NCI-H2196 (cell line): ENCODE measurements at regions not wholly inside any gene's neighbourhood (a gene's known extent, or its start where the extent isn't known, plus 50 kb on each side); places are given as distances from the start of the nearest gene placed in this dataset.

Source experiments
- DNase-seq: peaks from one replicate; lab custom pipeline; 2025; ENCODE audit not compliant: unreplicated experiment; lab: John Stamatoyannopoulos, UW

DNA sequence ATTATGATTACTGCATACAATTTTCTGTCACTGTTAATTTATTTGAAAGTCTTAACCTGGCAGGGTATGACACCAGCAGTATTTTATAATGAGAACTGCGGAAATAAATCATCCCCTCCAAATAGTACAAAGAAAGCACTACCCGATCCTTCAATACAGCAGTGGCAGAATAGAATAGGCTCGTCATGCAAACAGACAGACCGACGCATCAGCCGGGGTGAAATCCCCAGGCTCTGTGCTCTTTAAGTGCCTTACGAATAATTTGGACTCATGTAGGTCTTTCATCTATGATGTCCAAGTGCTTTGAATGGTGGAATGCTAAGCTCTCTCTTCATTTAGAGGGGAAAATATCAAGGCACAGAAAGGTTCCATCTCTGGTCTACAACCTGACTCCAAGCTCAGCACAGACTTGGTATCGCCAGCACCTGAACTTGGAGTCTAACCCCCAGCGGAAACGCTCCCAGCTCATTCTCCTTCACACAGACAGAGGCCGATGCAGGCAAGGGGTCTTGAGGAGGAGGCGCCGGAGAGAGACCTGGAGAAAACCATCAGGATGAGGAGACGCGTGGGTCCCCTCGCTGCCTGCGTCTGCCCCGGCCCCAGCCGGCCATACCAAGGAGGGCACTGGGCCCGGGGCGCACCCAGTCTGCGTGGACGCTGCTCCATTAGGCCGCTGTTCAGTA is 568.1 kb upstream of the MKI67 start:
- no peak for DNase-seq

DNA sequence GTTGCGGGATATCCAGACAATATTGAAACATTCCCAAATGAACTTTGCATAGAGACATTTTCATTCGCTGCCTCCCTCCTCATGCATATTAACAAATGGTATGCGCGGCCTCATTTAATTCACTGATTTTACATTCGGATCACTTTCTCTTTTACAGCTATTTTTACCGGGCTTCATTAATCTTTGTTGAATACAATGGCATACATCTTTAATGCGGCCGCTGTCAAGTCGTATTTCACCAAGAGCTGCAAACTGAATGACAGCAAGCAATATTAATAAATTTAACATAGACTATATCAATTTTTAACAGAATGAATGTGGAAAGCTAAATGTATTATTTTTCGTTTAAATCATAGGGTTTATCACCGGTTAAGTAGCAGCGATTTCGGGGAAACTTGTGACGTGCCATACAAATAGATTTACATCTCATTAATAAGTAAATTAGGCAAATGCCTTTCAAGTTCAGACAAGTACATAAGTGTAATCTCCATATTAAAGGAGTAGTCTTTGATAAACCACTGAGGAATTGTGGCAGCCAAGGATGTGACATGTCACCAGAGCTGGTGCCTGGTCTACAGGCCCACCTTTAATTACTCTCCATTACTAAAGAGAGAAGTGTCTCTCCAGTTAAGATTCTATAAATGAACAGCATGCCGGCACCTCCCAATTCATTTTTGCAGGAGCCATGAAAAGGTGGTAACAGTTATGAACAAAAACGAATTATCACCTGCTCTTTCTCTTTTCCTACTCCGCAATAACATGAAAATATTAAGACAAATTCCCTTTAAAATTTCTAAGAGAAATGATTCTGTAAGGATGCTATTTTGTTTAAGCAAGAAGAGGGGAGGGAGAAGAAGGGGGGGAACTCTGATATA is 568.9 kb upstream of the MKI67 start:
- DNase-seq = no peak

DNA sequence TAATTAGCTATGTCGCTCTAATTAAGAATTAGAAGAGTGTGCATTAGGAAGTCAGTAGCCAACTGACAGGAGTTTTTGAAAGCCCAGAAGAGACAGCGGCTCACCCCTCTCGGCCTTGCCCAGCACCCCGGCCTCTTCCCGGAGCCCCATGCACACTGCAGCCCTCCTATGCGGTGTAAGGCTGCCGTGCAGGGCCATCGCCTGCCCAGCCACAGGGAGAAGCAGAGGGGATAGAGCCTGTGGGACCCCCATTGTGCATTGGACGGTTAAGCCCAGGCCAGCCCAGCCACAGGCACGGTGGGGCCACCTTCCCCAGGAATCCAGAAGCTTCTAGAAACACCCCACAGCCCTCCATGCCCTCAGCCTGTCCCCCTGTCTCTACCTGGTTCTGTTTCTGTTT is 569.7 kb upstream of the MKI67 start:
- DNase-seq = no peak

DNA sequence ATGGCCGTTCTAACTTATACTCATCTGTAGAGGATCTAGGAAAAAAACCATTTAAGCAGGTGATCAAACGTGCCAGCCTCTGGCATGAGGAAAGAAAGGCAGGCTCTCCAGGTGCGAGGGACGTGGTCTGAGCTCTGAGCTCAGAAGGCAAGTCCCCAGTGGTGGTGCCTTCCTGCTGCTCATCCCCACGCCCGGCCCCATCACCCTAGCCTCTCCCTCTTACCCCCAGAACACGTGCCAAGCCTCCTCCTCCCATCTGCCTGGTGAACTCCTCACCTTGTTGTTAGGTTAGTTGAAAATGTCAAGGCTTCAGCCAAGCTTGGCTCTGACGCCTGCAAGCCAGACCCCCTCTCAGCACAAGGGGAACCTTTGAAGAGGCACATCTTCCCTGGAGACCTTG is 571.2 kb upstream of the MKI67 start:
- DNase-seq = no peak

- DNase-seq = no peak
These were observed 575.2 kb upstream of the MKI67 start for GRCh38 chr10:128701381-128701780.

DNA sequence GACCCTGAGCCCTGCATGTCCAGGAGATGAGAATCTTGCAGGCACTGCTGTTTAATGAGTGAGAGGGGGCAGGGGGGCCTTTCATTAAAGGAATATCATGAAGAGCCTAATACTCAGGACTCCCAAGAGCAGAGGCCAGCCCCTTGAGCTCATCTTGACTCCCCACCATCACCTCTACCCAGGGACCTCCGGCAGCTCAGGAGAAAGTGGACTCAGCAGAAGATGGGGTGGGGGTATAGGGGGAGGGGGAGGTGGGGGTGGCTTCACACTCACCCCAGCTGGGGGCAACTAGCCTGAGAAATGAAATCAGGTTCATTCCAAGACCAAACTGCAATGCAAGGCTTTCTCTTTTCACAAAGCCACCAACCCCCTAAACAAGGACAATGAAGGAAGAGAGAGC is 575.6 kb upstream of the MKI67 start:
- DNase-seq = no peak

GRCh38 chr10:128704716-128705115 is 578.5 kb upstream of the MKI67 start:
- DNase-seq = no peak

GRCh38 chr10:128708182-128708581 is 582.0 kb upstream of the MKI67 start:
- no peak for DNase-seq

- DNase-seq = no peak
These were observed 583.5 kb upstream of the MKI67 start for GRCh38 chr10:128709686-128710085.

DNA sequence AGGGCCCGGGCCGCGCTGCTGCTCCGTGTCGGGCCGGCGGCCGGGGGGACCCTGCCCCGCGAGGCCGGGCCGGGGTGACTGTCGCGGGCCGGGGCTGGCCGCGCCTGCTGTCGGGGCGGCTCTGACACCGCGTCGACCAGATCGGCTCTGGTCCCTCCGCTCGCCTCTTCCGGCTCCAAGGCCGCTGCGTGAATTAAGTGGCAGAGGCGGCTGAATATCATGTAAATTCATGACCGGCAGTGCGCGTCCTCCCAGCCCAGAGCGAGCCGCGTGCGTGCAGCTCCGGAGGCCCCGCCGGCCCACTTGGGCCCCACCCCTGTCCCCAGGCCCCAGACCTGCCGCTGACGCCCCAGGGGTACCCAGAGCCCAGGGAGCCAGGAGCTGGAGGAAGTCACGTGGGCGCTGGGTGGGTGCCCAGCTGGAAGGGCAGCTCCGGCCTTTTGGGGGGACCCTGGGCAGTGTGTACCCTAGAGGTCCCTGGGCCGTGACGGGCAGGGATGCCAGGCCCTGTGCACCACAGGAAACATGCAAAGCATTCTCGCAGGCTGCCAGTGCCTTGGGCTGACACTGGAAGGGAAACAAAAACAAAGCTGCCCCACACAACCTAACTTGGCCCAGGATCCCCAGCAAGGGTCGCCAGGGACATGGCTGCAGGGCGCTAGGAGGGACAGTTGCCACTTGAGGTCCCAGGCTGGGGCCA is 584.0 kb upstream of the MKI67 start:
- DNase-seq = no peak

- DNase-seq = no peak
These were observed 584.6 kb upstream of the MKI67 start for GRCh38 chr10:128710798-128711183.

- no peak for DNase-seq
These were observed 585.6 kb upstream of the MKI67 start for GRCh38 chr10:128711806-128712205.

DNA sequence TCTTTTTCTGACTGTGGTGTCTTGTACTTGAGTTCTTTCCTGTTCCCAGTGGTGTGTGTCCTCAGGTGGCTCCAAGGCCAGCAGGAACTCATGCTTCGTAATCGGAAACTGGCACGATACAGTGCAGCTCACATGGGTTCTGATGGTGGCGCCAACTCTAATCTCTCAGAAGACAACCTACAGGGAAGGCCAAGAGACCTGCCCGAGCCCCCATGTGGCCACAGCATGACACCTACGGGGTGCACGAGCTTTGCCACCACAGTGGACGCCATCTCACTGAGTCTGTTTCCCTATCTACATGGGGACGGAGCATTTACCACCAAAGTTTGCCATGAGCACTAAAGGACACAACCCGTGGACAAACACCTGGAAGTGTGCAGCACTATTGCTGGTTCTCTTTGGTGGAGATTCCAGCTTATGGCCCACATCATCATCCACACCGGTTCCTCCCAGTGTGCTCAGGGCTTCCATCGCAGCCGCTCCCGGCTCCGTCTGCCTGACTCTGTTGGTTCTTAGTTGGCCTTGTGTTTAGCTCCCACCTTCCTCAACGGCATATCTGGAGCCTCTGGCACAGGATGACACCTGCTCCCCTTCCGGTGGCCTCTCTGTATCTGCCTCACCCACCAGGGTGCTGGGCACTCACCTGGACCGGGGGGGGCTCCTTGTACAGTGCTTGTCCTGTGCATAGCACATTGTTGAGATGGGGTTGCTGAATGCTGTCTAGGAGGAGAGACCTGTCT is 586.6 kb upstream of the MKI67 start:
- no peak for DNase-seq

- no peak for DNase-seq
These were observed 587.2 kb upstream of the MKI67 start for GRCh38 chr10:128713471-128713870.

DNA sequence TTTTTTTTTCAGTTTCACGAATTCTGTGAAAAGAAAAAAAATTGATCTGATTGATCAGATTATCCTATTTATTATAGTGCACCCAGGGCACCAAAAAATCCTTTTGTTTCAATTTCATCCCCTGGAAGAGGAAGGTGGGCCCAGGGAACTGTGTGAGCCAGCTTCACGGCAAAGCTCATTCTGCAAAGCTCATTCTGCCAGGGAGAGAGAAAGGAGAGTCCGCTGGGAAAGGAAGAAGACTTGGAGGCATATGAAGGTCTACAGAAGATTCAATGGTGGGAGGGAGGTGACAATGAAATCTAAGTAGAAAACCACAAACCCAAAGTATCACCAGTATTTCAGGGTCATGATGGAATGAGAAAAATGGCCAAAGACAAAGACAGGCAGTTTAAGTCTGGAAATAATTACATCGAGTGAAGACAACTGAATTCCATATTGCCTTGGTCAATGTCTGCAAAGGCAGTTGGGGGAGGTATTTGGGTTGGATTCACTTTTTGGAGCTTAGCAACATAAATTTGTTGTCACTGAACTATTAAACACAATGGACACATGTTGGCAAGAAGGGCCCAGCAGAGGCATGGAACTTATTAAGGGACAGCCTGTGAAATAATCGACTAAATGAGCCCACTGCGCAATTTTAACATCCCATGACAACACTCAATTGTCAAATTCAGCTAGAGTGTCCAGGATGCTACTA is 587.8 kb upstream of the MKI67 start:
- no peak for DNase-seq

- no peak for DNase-seq
These were observed 588.6 kb upstream of the MKI67 start for GRCh38 chr10:128714644-128715415.

DNA sequence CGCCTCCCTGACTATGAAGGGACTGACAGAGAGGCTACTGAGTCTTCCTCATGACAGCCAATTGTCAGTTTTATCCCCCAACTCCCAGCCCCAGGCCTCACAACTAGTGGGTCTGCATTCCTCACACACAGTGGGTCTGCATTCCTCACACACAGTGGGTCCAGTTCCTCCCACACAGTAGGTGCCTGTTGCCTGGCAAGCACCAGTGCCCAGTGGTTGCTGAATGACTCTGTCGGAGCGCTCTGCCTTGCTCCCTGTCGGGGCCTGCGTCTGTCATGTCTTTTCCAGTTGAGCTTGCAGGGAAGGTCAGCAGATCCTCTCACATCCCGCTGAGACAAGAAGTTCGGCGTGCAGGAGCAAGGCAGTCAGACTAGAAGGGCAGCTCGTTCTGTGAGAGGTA is 590.0 kb upstream of the MKI67 start:
- no peak for DNase-seq

- no peak for DNase-seq
These were observed 595.8 kb upstream of the MKI67 start for GRCh38 chr10:128721963-128722445.

GRCh38 chr10:128722947-128723346 is 596.7 kb upstream of the MKI67 start:
- DNase-seq = no peak
